ENCODE measurements at regions not wholly inside any gene's neighbourhood (a gene's known extent, or its start where the extent isn't known, plus 50 kb on each side); places are given as distances from the start of the nearest gene placed in this dataset.

- H3K27ac ChIP-seq (ENCODE audit: low read length) = no peak overlapping the region
Observed at GRCh38 chr14:46574978-46575375, 76.6 kb downstream of the RPL10L start.

GRCh38 chr14:46574221-46574977 lies 77.2 kb downstream of the RPL10L start:
- Histone ChIP-seq H2AFZ (ENCODE audit: low read depth, low read length) (no peak overlapping the region), H3K9ac (ENCODE audit: low read depth, low read length) (no peak overlapping the region), H3K27ac (ENCODE audit: low read length) (no peak overlapping the region), H3K4me3 (ENCODE audit: low read depth in 1 of 2, low read length in 2 of 2) (no peak overlapping the region), H3K27me3 (ENCODE audit: insufficient read depth, low read length, poor library complexity) (no peaks in the 10 kb centered on the region), H3K9me3 (ENCODE audit: insufficient read depth, low read length, severe bottlenecking) (no peaks in the 10 kb centered on the region), H3K79me2 (ENCODE audit: insufficient read depth, low read length) (no peaks in the 10 kb centered on the region), H3K4me2 (ENCODE audit: insufficient read depth, low read length) (no peak overlapping the region), H3K36me3 (ENCODE audit: insufficient read depth, low read length) (no peaks in the 10 kb centered on the region), H4K20me1 (ENCODE audit: insufficient read depth, low read length) (no peaks in the 10 kb centered on the region), H3K4me1 (ENCODE audit: insufficient read depth, low read length) (no peaks in the 10 kb centered on the region)
- TF ChIP-seq EZH2 (IDR thresholded peaks at IDR 0.05; ENCODE audit: borderline replicate concordance, low read depth, low read length, severe bottlenecking) (no peak), CTCF (IDR thresholded peaks at IDR 0.05; ENCODE audit: borderline replicate concordance, extremely low read depth, low read length, poor library complexity, severe bottlenecking) (no peak)
- ATAC-seq (ENCODE audit: insufficient read depth, low read depth) (no peak), DNase-seq (no peak)

More at GRCh38 chr14:46574978-46575375, 76.6 kb downstream of the RPL10L start:
- Histone ChIP-seq H3K36me3 (ENCODE audit: insufficient read depth, low read length) (no peaks in the 10 kb centered on the region), H4K20me1 (ENCODE audit: insufficient read depth, low read length) (no peaks in the 10 kb centered on the region), H3K9me3 (ENCODE audit: insufficient read depth, low read length, severe bottlenecking) (no peaks in the 10 kb centered on the region), H3K27me3 (ENCODE audit: insufficient read depth, low read length, poor library complexity) (no peaks in the 10 kb centered on the region), H3K79me2 (ENCODE audit: insufficient read depth, low read length) (no peaks in the 10 kb centered on the region), H2AFZ (ENCODE audit: low read depth, low read length) (no peak overlapping the region), H3K4me2 (ENCODE audit: insufficient read depth, low read length) (no peak overlapping the region), H3K9ac (ENCODE audit: low read depth, low read length) (no peak overlapping the region), H3K4me3 (ENCODE audit: low read depth in 1 of 2, low read length in 2 of 2) (no peak overlapping the region), H3K4me1 (ENCODE audit: insufficient read depth, low read length) (no peaks in the 10 kb centered on the region)
- TF ChIP-seq CTCF (IDR thresholded peaks at IDR 0.05; ENCODE audit: borderline replicate concordance, extremely low read depth, low read length, poor library complexity, severe bottlenecking) (no peak), EZH2 (IDR thresholded peaks at IDR 0.05; ENCODE audit: borderline replicate concordance, low read depth, low read length, severe bottlenecking) (no peak)
- DNase-seq (no peak), ATAC-seq (ENCODE audit: insufficient read depth, low read depth) (no peak)

GRCh38 chr14:46573498-46573897 lies 78.1 kb downstream of the RPL10L start:
- Histone ChIP-seq H3K4me1 (ENCODE audit: insufficient read depth, low read length) (no peaks in the 10 kb centered on the region), H3K79me2 (ENCODE audit: insufficient read depth, low read length) (no peaks in the 10 kb centered on the region), H3K4me2 (ENCODE audit: insufficient read depth, low read length) (no peak overlapping the region), H3K27ac (ENCODE audit: low read length) (no peak overlapping the region), H4K20me1 (ENCODE audit: insufficient read depth, low read length) (no peaks in the 10 kb centered on the region), H2AFZ (ENCODE audit: low read depth, low read length) (no peak overlapping the region), H3K36me3 (ENCODE audit: insufficient read depth, low read length) (no peaks in the 10 kb centered on the region), H3K9me3 (ENCODE audit: insufficient read depth, low read length, severe bottlenecking) (no peaks in the 10 kb centered on the region), H3K9ac (ENCODE audit: low read depth, low read length) (no peak overlapping the region), H3K27me3 (ENCODE audit: insufficient read depth, low read length, poor library complexity) (no peaks in the 10 kb centered on the region), H3K4me3 (ENCODE audit: low read depth in 1 of 2, low read length in 2 of 2) (no peak overlapping the region)
- no peak for ATAC-seq (ENCODE audit: insufficient read depth, low read depth)
- no peak for DNase-seq
- no peak for TF ChIP-seq CTCF (IDR thresholded peaks at IDR 0.05; ENCODE audit: borderline replicate concordance, extremely low read depth, low read length, poor library complexity, severe bottlenecking)
